ENCODE measurements at regions not wholly inside any gene's neighbourhood (a gene's known extent, or its start where the extent isn't known, plus 50 kb on each side); places are given as distances from the start of the nearest gene placed in this dataset.

DNA sequence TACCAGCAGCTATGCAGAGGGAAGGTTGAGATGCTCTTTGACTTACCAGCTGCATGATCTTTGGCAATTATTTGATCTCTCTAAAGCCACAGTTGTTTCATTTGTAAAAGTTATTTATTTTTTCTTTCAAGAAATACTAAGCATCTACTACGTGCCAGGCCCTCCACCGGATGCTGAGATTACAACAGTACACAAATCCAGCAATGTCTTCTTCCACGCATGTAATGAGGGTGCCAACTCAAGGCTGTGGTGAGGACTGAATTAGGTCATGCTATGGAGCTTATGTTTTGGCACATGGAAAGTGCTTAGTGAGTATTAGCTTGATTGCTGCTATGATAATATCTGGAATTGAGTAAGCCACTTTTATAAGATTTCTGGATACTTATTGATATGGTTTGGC, 358.2 kb downstream of the IRS2 start:
- no peaks in the 10 kb centered on the region for H3K36me3 ChIP-seq (ENCODE audit: control insufficient read depth, insufficient read depth, low read length)

DNA sequence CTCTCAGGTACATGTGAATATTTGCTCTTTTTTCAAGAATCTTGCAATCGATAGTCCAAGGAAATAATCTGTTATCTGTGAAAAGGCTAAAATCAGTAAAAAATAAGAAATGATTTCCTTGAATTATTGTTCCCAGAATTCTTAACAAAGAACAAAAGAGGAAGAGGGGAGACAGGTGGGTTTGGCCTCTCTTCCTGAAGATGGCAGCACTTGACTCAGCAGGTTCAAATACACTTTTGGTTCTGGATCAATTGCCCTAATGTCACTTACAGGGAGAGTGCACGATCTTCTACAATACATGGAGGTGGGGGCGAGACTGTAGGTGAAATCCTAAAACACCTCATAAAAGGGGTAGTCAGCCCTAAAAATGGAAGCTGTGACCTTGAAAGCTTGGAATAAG, 358.7 kb downstream of the IRS2 start:
- no peak overlapping the region for H3K4me3 ChIP-seq (replicated peaks; ENCODE audit: low read depth, low read length)
- H3K27me3 ChIP-seq (replicated peaks; ENCODE audit: control insufficient read depth, insufficient read depth, low read length): no peaks in the 10 kb centered on the region
- TF ChIP-seq, protein P1, sequence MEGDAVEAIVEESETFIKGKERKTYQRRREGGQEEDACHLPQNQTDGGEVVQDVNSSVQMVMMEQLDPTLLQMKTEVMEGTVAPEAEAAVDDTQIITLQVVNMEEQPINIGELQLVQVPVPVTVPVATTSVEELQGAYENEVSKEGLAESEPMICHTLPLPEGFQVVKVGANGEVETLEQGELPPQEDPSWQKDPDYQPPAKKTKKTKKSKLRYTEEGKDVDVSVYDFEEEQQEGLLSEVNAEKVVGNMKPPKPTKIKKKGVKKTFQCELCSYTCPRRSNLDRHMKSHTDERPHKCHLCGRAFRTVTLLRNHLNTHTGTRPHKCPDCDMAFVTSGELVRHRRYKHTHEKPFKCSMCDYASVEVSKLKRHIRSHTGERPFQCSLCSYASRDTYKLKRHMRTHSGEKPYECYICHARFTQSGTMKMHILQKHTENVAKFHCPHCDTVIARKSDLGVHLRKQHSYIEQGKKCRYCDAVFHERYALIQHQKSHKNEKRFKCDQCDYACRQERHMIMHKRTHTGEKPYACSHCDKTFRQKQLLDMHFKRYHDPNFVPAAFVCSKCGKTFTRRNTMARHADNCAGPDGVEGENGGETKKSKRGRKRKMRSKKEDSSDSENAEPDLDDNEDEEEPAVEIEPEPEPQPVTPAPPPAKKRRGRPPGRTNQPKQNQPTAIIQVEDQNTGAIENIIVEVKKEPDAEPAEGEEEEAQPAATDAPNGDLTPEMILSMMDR (IDR thresholded peaks at IDR 0.05; ENCODE audit: insufficient read depth, low read length, poor library complexity, severe bottlenecking): no peak
- DNase-seq (ENCODE audit: extremely low read depth, insufficient read length): no peak
- no peaks in the 10 kb centered on the region for H3K36me3 ChIP-seq (ENCODE audit: control insufficient read depth, insufficient read depth, low read length)

More for the DNA sequence above, 358.2 kb downstream of the IRS2 start:
- H3K4me3 ChIP-seq (replicated peaks; ENCODE audit: low read depth, low read length): no peak overlapping the region
- no peak for DNase-seq (ENCODE audit: extremely low read depth, insufficient read length)
- no peaks in the 10 kb centered on the region for H3K27me3 ChIP-seq (replicated peaks; ENCODE audit: control insufficient read depth, insufficient read depth, low read length)
- TF ChIP-seq, protein P1 (IDR thresholded peaks at IDR 0.05; ENCODE audit: insufficient read depth, low read length, poor library complexity, severe bottlenecking): no peak

DNA sequence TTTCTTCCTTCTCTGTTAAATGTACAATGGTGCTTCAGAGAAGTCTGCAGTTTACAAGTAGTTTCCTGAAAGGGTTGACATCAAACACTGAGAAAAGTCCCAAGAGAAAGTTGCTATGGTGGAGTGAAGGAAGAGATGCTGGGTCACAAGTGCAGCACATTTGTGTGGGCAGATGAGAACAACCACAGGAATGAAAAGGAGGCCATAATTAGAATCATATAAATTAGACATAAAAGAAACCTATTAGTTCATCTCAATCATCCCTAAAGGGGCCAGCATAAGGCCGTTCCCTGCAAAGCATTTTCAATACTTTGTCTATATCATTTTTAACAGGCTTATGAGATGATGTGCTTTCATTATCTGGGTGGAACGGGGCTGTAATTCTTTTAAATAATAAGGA, 359.2 kb downstream of the IRS2 start:
- DNase-seq (ENCODE audit: extremely low read depth, insufficient read length): no peak
- H3K27me3 ChIP-seq (replicated peaks; ENCODE audit: control insufficient read depth, insufficient read depth, low read length): no peaks in the 10 kb centered on the region
- H3K4me3 ChIP-seq (replicated peaks; ENCODE audit: low read depth, low read length): no peak overlapping the region
- TF ChIP-seq, protein P1 (IDR thresholded peaks at IDR 0.05; ENCODE audit: insufficient read depth, low read length, poor library complexity, severe bottlenecking): no peak
- H3K36me3 ChIP-seq (ENCODE audit: control insufficient read depth, insufficient read depth, low read length): no peaks in the 10 kb centered on the region

DNA sequence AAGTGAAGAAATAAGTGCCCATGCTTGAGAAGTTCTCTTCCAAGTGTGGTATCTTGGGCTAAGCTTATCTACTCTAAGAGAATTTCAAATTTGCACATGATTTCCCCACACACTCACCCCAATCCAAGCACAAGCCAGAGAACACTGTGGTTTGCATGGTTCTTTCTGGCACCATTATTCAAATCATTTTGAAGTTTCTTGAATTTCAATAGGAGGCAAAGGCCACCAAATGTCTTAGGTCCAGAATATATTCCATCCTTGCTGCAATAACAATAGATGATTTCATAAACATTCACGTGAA, 359.7 kb downstream of the IRS2 start:
- no peaks in the 10 kb centered on the region for H3K36me3 ChIP-seq (ENCODE audit: control insufficient read depth, insufficient read depth, low read length)
- no peak overlapping the region for H3K4me3 ChIP-seq (replicated peaks; ENCODE audit: low read depth, low read length)
- TF ChIP-seq, protein P1 (IDR thresholded peaks at IDR 0.05; ENCODE audit: insufficient read depth, low read length, poor library complexity, severe bottlenecking): no peak
- no peak for DNase-seq (ENCODE audit: extremely low read depth, insufficient read length)
- no peaks in the 10 kb centered on the region for H3K27me3 ChIP-seq (replicated peaks; ENCODE audit: control insufficient read depth, insufficient read depth, low read length)

DNA sequence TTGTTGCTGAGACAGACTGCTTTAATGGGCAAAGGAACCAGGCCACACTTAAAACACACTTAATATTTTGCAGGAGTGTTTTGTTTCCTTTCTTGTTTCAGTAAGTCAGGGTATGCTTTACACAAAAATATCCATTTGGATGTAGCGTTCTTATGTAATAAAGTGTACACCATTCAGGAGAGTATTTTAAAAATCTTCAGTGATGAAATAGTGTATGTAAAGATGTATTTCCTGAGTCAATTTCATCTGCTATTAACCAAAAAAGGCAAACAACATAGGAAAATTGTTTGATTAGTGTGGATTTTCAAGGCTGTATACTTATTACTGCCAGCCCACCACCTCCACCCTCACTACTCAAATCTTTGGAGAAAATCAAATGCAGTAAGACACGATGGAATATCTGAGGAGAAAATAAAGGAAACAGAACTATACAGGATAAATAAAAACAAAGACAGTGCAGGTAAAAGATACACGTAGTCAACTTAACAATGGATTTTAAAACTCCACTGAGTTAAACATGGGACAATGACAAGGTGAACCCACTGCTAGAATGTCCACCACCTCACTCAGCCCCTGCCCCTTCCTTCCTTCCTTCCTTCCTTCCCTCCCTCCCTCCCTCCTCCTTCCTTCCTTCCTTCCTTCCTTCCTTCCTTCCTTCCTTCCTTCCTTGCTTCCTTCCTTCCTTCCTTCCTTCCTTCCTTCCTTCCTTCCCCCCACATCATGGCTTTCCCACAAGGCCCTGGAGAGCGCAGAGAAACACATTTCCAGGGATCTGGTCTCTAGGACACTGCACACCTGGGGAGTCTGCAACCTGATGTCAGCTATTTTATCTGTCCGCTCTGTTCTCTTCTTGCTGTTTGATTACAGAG, 360.3 kb downstream of the IRS2 start:
- H3K36me3 ChIP-seq (ENCODE audit: control insufficient read depth, insufficient read depth, low read length): no peaks in the 10 kb centered on the region
- no peaks in the 10 kb centered on the region for H3K27me3 ChIP-seq (replicated peaks; ENCODE audit: control insufficient read depth, insufficient read depth, low read length)
- DNase-seq (ENCODE audit: extremely low read depth, insufficient read length): no peak
- TF ChIP-seq, protein P1 (IDR thresholded peaks at IDR 0.05; ENCODE audit: insufficient read depth, low read length, poor library complexity, severe bottlenecking): no peak
- H3K4me3 ChIP-seq (replicated peaks; ENCODE audit: low read depth, low read length): no peak overlapping the region
